Neural crest cell (in vitro differentiated cells): ENCODE measurements at regions not wholly inside any gene's neighbourhood (a gene's known extent, or its start where the extent isn't known, plus 50 kb on each side); places are given as distances from the start of the nearest gene placed in this dataset.

Experiments
- DNase-seq: peaks from one replicate; pipeline ENCODE4 v3.0.0; 2021; ENCODE audit warnings: low read depth, mixed read lengths, low spot score
- H3K27ac Mint-ChIP-seq: one replicate; pipeline ENCODE4 v1.8.0; 2021; ENCODE audit warnings: mild to moderate bottlenecking, mixed read lengths; ENCODE audit not compliant: unreplicated experiment
- H3K27me3 Mint-ChIP-seq: 2 replicates; pipeline ENCODE4 v1.8.0; 2021; ENCODE audit warnings: low read depth, mild to moderate bottlenecking, mixed read lengths
- H3K36me3 Mint-ChIP-seq: 2 replicates; pipeline ENCODE4 v1.8.0; 2021; ENCODE audit warnings: low read depth, mild to moderate bottlenecking, mixed read lengths
- H3K4me1 Mint-ChIP-seq: 2 replicates; pipeline ENCODE4 v1.8.0; 2021; ENCODE audit warnings: mixed read lengths
- H3K4me3 Mint-ChIP-seq: one replicate; pipeline ENCODE4 v1.8.0; 2021; ENCODE audit warnings: mild to moderate bottlenecking, mixed read lengths
- H3K9me3 Mint-ChIP-seq: 2 replicates; pipeline ENCODE4 v1.8.0; 2021; ENCODE audit warnings: mixed read lengths
- CTCF ChIP-seq: fragments of 200-600 bp; sonication (generic); conservative IDR thresholded peaks from 2 replicates; pipeline ENCODE4 v1.5.0; 2021; ENCODE audit warnings: antibody characterized with exemption, mild to moderate bottlenecking

GRCh38 chr17:13940858-13941665, 128.2 kb upstream of the COX10 start:
- Mint-ChIP-seq H3K27ac (no peak overlapping the region), H3K36me3 (peaks cover 15% of the 10 kb centered on the region), H3K4me1 (peaks cover 4% of the 10 kb centered on the region), H3K9me3 (peaks cover 18% of the 10 kb centered on the region), H3K27me3 (no peaks in the 10 kb centered on the region), H3K4me3 (no peak overlapping the region)
- no peak for TF ChIP-seq CTCF
- no peak for DNase-seq

GRCh38 chr17:13941781-13942180, 127.5 kb upstream of the COX10 start:
- Mint-ChIP-seq H3K36me3 (peaks cover 15% of the 10 kb centered on the region), H3K27ac (no peak overlapping the region), H3K4me3 (no peak overlapping the region), H3K4me1 (peaks cover 4% of the 10 kb centered on the region), H3K9me3 (peaks cover 18% of the 10 kb centered on the region), H3K27me3 (no peaks in the 10 kb centered on the region)
- DNase-seq, result no peak
- TF ChIP-seq CTCF, result no peak

- H3K4me1 Mint-ChIP-seq, result peaks cover 4% of the 10 kb centered on the region
- H3K36me3 Mint-ChIP-seq, result peaks cover 15% of the 10 kb centered on the region
- no peaks in the 10 kb centered on the region for H3K27me3 Mint-ChIP-seq
- no peak for TF ChIP-seq CTCF
- H3K9me3 Mint-ChIP-seq, result peaks cover 18% of the 10 kb centered on the region
- H3K4me3 Mint-ChIP-seq, result no peak overlapping the region
- no peak overlapping the region for H3K27ac Mint-ChIP-seq
- DNase-seq, result no peak
These were observed 125.4 kb upstream of the COX10 start for GRCh38 chr17:13943909-13944308.

- TF ChIP-seq CTCF, result no peak
- no peak for DNase-seq
- Mint-ChIP-seq H3K36me3 (peaks cover 3% of the 10 kb centered on the region), H3K4me1 (peaks cover 4% of the 10 kb centered on the region), H3K27me3 (no peaks in the 10 kb centered on the region), H3K9me3 (no peaks in the 10 kb centered on the region), H3K27ac (no peak overlapping the region), H3K4me3 (no peak overlapping the region)
These were observed 121.8 kb upstream of the COX10 start for GRCh38 chr17:13947499-13947898.

GRCh38 chr17:13952009-13952750, 117.1 kb upstream of the COX10 start:
- Mint-ChIP-seq H3K9me3 (peaks cover 4% of the 10 kb centered on the region), H3K27me3 (no peaks in the 10 kb centered on the region), H3K27ac (no peak overlapping the region), H3K4me1 (no peaks in the 10 kb centered on the region), H3K4me3 (no peak overlapping the region), H3K36me3 (peaks cover 10% of the 10 kb centered on the region)
- no peak for TF ChIP-seq CTCF
- DNase-seq, result no peak
